GM19025 (cell line): ENCODE measurements at regions not wholly inside any gene's neighbourhood (a gene's known extent, or its start where the extent isn't known, plus 50 kb on each side); places are given as distances from the start of the nearest gene placed in this dataset.
"Not testable (repeated sequence)": the region's sequence is repeated elsewhere in the genome, so short reads cannot be mapped to it uniquely, and the experiment has no call there.

Experiments
- ATAC-seq: cut with Tn5 transposase; IDR thresholded peaks from one replicate; pipeline ENCODE4 v1.9.1; 2021; ENCODE audit warnings: mild to moderate bottlenecking, low read depth, moderate library complexity; ENCODE audit not compliant: unreplicated experiment

DNA sequence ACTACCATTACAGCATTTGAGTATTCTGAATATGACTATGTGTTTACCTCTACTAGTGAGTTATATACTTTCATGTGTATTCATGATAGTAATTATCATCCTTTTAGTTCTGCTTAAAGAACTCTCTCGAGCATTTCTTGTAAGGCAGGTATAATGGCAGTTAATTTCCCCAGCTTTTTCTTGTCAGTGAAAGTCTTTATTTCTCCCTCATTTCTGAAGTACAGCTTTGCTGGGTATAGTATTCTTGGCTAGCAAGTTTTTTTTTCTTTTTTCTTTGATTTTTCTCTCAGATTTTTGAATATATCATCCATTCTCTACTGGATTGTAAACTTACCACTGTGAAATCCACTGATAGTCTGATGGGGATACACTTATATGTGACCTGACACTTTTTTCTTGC, 165.9 kb upstream of the ARHGAP5 start:
- ATAC-seq: no peak

DNA sequence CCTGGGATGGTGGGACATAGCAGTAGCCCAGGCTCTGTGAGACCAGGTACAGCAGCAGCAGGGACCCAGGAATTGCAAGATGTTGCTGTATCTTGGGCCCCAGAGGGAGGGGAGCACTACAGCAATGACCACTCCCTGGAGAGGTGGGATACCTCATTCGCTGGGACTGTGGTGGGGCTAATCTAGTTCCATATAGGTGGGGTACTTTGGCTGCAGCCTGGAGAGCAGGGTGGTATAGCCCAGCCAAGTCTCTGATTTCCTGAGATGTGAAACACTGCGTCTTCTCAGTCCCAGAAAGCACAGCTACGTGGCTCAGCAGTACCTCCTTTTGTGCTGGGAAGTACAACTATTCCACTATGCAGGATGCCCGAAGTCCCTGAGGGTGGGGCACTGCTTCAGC, 163.7 kb upstream of the ARHGAP5 start:
- ATAC-seq: no peak

DNA sequence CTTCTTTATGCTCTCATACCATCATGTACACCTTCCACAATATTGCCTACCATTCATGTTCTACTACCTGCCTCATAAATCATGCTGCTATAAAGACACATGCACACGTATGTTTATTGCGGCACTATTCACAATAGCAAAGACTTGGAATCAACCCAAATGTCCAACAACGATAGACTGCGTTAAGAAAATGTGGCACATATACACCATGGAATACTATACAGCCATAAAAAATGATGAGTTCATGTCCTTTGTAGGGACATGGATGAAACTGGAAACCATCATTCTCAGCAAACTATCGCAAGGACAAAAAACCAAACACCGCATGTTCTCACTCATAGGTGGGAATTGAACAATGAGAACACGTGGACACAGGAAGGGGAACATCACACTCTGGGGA, 158.8 kb upstream of the ARHGAP5 start:
- not testable (repeated sequence) for ATAC-seq

GRCh38 chr14:31920001-31920400, 157.1 kb upstream of the ARHGAP5 start:
- ATAC-seq: no peak

GRCh38 chr14:31920989-31921650, 156.0 kb upstream of the ARHGAP5 start:
- ATAC-seq: no peak

- no peak for ATAC-seq
Observed at GRCh38 chr14:31921721-31922120, 155.4 kb upstream of the ARHGAP5 start.

GRCh38 chr14:31926123-31926522, 151.0 kb upstream of the ARHGAP5 start:
- peak; percentile 37 for ATAC-seq

GRCh38 chr14:31926652-31927347, 150.3 kb upstream of the ARHGAP5 start:
- ATAC-seq: no peak

GRCh38 chr14:31927348-31927832, 149.7 kb upstream of the ARHGAP5 start:
- no peak for ATAC-seq

- no peak for ATAC-seq
Observed at GRCh38 chr14:31930070-31930469, 147.0 kb upstream of the ARHGAP5 start.

GRCh38 chr14:31930493-31931240, 146.4 kb upstream of the ARHGAP5 start:
- no peak for ATAC-seq

- no peak for ATAC-seq
Observed at GRCh38 chr14:31932675-31933074, 144.4 kb upstream of the ARHGAP5 start.

GRCh38 chr14:31933716-31934115, 143.4 kb upstream of the ARHGAP5 start:
- no peak for ATAC-seq

DNA sequence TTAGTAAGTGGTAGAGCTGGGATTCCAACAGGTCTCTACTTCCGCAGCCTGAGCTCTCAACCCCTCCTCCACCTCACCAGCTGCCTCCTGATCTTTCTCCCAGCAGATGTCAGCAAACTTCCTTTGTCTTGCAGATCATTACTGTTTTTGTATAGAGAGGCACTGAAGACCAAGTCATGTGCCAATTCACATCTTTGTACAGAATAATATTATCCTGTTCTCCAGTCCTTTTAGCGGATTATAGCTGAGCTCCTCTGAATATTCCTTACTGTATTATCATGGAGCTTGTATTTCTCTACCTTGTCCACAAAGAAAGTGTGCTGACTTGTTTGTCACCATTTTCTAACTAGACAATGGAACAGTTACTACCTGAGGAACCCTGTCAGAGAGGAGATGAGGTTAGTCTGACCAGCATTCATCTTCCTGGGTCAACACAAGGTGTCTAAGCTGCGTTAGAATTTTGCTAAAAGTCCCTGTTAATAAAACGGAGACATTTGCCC, 142.3 kb upstream of the ARHGAP5 start:
- no peak for ATAC-seq

- ATAC-seq: no peak
Observed at GRCh38 chr14:31935391-31935790, 141.7 kb upstream of the ARHGAP5 start.

GRCh38 chr14:31936115-31936514, 141.0 kb upstream of the ARHGAP5 start:
- ATAC-seq: no peak

- ATAC-seq: peak; percentile 100
Observed at GRCh38 chr14:31937730-31938346, 139.3 kb upstream of the ARHGAP5 start.

DNA sequence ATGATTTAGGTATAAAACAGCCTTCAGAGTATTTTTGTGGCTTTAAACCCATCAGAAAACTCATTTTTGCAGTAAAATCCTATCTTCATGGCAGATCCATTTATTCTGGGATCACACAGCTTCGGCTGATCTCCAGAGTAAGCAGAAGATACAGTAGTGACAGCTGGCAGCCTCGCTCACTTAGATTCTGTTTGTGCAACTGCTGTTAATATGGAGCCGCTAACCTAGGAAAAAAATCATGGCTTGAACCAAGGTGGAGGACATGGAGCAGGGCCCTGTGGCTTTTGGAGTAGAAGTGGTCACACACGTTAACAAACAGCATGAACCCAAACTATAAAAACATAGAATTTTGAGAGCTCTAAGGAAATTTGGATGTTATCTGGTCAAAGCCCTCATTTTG, 137.2 kb upstream of the ARHGAP5 start:
- ATAC-seq: no peak

DNA sequence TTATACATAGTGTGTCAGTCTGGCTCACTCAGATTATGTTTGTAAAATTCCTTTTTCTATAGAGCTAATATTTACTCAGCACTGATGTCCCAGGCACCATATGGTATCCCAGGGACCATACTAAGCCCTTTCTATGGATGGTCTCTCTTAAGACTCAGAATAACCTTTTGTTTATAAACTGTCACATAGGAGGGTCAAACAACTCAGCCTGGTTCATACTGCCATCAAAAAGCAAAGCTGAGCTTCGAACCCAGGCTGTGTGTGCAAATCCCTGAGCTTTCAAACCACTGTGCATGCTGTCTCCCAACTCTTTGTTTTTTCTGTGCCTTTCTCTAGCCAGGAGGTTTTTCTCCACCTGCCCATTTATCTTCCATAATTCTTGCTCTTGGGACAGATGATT, 135.6 kb upstream of the ARHGAP5 start:
- ATAC-seq: no peak

DNA sequence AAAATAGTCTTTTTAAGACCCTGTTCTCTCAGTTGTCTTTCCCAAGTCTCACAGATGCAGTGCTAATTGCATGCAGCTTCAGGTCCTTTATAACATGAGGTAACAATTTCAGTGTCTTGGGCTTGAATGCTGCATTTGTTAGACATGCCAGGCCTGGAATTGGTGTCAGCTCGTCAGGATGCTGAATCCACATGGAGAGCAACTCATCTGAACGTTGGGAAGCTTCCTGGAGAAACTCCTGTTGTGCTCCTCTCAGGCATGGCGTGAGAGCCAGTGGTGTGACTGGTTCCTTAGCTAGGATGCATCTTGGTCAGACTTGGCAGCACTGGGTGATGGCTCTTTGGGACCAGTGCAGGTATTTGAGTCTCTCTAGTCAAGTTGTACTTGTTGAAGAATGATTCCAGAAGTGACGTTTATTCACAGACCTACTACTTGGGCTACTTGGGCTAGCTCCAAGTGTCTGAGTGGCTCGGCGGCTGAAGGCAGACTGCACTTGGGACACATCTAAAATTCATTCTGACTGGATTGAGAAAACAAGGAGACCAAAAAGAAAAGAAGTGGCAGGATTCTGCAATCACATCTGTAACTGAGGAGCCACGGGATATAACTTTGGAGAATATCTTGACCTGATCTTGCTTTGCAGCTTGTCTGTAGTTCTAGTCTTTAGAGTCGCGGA, 134.8 kb upstream of the ARHGAP5 start:
- ATAC-seq: no peak
